NCI-H2196 (cell line): ENCODE measurements at regions not wholly inside any gene's neighbourhood (a gene's known extent, or its start where the extent isn't known, plus 50 kb on each side); places are given as distances from the start of the nearest gene placed in this dataset.

Experiments
- DNase-seq: peaks from one replicate; lab custom pipeline; 2025; ENCODE audit not compliant: unreplicated experiment; lab: John Stamatoyannopoulos, UW

DNA sequence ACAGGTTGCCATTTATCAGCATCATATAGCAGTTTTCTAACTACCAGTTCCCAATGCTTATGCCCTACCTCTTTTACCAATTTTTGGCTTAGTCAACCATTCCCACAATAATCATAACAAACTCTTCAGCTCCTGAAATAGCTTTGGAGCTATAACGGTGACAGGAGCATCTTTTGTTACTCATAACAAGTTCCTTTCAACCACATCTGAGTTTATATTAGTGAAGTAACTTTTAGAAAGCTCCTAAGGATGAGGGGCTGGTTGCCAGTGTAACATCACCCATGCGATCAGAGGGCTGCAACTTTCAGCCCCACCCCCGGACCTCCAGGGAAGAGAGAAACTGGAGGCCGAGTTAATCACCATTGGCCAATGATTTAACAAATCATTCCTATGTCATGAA is 495.3 kb upstream of the RASGRP1 start:
- no peak for DNase-seq

DNA sequence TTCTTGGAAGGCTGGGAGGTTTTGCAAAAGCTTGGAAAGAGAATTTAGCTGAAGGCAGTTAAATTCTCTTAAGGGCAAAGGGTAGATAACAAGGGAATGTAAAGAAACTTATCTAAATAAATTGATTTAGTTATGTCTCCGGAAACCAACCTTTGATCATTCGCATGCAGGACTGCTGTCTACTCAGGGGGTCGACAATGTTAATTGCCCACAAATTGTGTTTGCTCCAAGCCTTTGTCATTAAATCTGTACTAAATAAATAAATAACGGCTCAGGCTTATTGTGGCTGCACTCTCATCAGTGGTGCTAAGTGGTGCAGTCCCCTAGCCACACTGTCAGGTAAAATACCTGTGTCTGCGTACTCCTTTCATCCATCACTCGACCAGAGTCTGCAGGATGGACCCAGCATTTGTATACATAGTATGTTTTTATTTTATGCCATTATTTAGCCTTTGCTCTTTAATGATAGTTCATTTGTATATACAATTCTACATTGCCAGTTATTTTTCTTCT is 497.4 kb upstream of the RASGRP1 start:
- DNase-seq, result no peak

DNA sequence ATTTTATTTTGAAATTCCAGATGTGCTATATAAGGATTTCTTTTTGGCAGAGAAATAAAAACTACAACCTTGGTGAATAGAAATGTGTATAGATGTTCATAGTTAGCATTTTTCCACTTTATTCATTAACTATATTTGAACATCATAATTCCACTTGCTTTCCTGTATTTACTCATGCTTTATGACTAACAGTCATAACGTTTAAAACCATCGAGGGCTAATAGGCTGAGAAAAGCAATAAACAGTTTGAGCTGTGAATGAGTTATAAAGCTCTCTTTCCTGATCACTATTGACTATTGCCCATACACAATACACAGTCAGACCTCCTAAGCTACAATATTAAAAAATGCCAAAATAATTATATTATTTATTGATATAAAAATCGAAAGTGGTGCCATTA is 502.1 kb upstream of the RASGRP1 start:
- no peak for DNase-seq

DNA sequence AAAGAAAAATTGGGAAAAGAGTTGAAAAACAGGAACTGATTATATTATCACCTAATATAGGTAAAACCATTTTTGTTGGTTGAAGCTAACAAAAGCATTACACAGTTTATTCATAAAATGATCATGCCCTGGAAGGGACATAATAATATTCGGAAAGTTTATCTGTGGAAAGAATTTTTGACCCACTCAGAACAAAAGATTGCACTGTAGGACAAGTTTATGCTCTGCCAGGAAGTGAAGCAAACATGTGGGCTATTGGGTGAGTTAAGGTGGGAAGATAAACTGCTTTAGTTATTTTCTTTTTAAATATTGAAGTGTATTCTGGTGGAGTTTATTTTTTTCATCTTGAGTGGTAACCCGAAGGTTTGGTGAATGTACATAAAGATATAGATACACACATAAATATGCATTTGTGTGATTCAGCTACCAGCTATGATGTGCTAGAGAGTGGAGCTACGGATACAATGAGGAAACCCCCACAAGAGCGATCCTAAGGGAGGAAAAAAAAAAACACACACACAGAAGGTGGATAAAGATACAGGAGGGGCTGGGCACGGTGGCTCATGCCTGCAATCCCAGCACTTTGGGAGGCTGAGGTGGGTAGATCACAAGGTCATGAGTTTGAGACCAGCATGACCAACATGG is 506.4 kb upstream of the THBS1 start:
- no peak for DNase-seq

DNA sequence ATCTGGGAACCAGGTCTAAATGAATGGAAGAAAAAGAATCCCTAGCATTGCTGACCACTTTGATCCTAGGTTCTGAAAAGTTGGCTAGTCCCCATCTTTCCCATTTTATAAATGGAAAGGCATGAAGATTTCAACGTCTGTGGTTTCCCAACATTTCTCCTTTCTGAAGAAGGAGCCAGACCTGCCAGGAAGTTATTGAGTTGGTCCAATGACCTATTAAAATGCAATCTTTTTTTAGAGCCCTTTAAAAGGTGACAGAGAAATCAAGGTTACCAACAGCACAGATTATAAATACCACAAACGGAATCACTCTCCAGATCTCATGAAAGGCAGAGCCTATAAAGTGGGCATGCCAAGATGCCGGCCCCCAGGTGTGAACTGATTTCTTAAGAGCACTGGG is 505.6 kb upstream of the THBS1 start:
- DNase-seq, result no peak

DNA sequence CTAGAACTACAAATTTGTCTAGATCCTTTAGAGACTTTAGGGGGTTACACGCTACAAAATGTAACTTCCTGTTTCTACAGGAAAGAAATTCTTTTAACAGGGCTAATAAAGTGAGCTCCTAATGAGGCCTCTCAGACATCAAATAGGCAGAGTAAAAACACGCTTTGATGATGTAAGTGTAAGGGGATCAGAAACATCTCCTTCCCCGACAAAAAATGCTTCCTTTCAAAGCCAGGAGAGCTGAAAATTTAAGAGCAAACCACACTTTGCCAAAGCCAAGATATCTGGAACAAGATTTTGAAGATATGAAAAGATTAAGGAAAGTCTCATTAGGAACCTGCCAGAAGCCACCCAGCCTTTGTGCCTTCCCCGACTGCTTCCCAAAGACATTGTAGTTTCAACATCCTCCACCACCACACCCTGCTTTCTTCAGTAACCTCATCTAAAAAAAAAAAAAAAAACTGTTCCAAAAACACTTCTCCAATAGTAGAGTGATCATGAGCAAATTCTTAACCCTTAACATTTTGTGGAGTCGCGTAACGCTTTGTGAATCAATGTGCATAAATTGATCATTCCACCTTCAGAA is 505.0 kb upstream of the THBS1 start:
- DNase-seq, result no peak

DNA sequence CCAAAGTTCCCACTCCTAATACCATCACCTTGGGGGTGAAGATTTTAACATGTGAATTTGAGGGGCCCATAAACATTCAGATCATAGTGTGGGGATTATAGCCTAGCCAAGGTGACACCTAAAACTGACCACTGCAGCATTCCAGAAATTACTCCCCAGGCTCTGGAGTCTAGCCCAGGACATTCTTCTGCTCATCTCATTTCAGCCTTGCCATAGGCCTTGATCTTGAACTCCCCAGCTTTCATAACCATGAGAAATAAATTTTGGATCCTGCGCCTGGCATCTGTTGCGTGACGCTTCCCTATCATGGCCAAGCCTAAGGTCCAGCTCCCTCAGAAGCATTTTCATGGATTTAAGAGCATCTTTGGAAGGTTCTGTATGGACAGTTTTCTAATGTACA is 502.9 kb upstream of the THBS1 start:
- DNase-seq, result no peak

DNA sequence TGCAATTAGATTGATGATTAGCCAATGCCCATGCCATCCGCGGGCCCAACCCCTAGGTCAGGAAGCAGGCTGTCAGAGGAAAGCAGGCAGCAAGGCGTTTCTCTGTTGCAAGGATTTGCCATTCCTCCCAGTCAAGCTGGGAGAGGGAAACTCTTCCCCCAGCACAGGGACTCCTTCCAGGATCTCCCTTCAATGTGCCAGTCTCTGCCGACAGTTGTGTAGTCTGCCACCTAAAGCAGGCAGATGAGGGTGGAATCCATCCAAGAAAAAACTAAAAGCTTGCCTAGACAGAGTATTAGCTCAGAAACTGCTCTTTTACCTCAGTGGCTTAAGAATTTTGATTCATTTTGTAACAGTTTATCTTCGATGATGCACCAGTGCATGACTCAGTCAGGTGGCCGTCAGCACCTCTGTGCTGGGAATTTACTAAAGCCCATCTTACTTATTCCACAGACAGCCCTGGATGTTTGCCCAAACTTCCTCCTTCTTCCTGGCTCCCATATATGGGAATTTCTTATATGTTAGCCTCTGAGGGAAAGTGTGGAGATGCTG is 501.5 kb upstream of the THBS1 start:
- no peak for DNase-seq

DNA sequence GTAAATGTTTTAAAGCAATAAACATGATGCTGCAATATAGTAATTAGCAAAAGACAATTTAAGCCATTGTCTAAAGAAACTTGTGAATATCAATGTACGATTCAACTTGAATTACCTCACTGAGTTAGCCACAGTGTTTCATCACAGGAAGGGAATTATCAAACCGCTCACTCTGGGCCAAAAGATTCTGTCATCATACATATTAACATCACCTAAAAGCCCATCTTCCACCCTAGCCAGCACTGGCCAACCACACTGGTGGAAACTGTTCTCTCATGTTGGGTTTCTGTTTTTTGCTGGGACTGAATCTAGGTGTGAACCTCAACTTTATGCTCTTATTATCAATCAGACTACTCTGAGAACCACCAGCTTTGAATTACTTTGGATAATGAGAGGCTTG is 497.7 kb upstream of the THBS1 start:
- DNase-seq, result no peak

DNA sequence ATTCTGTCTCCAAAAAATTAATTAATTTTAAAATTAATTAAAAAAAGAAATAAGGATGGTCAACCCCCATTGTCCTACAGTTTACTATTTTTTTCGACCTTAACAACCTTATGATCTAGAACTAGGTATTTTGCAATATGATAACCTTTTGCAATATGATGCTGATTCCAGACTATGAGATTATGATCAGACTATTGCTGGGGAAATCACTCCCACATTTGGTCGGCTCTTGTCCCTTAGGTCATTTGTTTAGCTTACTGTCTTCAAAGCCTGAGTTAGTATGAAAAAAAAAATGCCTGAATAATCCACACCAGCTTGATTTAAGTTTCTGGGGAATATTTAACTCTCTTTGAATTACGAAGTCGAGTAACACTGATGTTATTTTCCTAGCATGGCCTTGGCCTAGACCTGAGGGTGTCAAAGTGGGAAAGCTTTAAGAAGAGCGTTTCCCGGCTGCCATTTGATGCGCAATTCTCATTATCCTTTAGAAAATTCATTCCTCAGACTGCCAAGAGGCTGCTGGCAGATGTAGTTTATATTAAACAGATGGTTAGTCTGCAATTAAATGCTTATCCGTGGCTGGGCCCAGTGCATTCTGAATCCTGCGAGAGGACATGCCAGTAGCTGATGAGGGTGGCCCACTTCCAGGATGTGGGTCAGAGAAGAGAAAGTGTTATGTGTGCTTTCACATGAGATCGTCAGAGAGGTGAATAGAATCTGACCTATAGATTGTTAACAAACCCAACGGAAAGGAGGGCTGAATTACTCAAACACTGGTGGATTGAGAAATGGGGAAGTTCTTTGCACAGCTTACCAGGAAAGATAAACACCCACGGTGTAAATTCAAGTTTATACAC is 496.0 kb upstream of the THBS1 start:
- no peak for DNase-seq

DNA sequence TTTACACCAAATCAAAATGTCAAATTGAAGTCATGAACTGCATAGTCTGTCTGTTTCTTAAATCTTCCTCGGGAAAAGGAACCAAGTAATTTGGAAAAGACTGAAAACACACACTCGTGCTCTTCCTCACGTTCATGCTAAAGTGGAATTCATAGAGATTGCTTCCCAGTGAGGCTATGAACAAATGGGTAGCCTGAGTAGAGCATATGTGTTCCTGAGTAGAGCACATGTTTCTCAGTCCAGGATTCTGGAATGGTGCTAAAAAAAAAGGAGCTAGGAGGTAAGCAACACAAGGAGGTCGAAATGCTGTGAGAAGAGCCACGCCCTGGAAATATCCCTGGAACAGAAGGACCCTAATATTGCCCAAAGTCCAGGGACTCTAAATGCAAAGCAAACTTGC is 494.2 kb upstream of the THBS1 start:
- DNase-seq, result no peak

DNA sequence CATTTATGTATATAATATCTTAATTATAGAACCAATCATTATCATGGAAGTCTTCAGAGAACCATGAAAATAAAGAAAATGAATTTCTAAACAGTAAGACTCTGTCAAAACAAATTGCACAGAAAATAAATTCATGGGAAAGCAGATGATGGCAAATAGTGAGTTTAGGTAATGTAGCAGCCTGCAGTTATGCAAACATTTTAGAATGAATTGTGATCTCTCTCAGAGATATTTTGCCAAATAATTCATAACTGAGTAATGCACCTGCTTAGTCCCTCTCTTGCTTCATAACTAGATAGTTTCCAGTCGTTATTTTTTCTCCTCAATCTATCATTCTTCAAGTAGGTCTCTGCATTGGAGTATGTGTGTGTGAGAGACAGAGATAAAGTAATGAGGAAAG is 492.7 kb upstream of the THBS1 start:
- no peak for DNase-seq

DNA sequence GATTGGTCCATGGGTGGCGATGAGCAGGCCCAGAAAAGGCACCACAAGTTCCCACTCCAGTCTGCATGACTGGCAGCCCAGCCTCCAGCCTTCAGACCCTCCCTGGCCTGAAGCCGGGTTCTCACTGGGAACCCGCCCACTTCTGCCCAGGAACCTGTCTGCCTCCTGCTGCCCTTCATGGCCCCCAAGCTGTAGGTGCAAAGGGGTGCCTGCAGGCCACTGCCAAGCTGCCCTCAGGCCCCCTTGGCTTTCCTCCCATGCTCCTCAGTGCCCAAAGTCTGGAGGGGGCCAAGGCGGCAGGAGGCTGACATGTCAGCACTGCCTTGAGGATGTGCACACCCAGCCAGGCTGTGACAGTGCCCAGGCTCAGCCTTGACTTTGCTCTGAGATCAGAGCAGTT is 488.5 kb upstream of the THBS1 start:
- DNase-seq, result no peak

DNA sequence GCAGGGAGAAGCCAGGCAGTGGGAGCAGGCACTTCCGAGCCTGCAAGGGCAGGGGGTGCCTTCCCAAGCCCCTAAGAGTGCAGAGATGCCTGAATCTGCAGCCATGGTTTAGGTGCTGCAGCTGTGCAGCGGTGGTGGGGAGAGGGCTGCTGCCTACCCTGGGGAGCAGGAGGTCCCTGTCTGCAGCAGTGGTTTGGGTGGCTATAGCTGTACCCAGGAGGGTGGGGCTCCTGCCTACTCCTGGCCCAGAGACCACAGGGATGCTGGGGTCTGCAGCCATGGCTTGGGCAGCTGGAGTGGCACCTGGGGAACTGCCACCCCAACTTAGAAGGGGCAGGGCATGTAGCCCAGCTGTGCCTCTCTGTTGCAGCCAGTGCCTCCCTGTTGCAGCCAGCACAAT is 488.1 kb upstream of the THBS1 start:
- DNase-seq, result no peak

DNA sequence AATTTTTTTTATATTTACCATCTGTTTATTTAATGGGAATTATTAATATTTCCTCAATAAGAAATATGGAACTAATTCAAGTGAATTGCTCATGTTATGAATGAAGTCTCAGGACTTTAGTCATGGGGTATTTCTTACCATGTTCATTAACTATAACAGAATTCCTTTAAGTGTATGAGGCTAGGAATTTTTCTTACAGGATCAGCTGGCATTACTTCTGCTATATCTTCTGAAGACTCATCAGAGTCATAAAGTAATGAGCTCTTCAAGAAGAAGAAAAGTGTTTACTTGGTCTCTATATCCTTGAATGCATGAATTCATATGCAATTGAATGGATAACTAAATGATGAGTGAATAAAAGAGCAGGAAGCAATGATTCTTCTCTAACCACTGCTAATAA is 486.8 kb upstream of the THBS1 start:
- DNase-seq, result no peak

DNA sequence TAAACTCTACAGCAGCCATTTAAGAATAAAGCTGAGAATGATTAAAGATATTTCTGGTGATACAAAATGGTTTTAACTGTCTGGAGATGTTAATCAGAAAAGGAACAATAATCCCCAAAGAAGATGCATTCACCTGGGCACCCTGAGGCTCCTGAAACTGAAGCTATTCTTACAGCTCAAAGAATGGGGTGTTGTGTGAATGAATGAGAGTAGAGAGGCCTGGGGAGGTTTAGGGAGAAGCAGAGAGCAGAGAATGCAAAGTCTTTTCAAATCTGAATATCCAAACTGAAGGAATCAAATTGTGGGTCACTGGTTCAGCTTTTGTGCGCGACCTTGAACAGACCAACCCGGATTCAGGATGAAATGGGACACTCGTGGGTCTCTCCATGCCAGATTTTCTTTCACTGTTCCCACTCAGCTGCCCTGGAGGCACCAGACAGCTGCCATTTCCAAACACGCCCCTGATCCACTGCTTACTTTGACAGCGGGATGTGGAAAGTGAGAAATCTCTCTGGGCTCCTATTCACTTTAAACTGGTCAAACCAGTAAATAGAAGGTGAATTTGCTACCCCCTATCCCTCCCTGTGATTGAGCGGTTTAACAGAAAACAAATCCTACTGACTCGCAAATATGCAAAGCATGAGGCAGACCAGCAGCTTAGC is 485.5 kb upstream of the THBS1 start:
- no peak for DNase-seq

DNA sequence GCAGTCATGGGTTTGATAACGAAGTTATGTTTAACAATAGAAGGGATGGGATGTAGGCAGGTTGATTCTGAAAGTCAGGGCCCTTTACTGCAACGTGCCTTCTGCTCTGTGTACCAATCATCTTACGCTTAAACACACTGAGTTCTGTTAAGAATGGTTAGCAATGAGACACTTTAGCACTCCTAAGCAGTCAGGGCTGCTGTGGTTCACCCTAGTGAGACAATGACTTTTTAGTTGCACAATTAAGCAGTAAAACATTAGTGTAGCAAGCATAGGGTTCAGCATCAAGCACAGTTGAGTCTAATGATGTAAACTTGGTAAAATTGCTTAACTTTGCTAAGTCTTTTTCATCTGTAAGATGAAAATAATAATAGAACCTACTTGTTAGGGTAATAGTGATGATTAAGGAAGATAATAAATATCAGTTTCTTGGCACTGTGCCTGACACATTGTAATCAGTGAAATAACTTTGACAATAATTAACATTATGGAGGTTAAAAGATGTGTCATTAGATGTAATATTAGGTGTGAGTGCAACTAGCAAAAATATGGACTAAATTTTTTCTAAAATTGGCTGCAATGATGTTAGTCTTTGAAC is 484.2 kb upstream of the THBS1 start:
- DNase-seq, result no peak

DNA sequence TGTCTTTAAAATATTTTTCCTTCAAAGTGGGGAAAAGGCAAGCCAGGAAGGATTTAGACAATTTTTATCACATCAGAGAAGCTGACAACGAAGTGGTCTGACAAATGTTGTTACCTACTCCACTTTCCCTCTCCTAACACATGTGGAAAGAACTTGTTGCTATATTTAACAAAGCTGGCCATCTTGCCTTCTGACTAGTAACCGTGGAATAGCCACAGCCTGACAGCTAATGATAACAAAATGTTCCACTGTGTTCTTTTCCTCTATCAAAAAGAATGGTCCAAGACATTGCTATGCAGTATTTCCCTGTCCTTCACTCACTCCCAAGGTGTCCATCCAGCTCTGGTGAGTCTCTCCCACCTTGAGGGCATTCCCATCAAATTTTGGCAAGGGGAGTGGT is 481.4 kb upstream of the THBS1 start:
- no peak for DNase-seq

DNA sequence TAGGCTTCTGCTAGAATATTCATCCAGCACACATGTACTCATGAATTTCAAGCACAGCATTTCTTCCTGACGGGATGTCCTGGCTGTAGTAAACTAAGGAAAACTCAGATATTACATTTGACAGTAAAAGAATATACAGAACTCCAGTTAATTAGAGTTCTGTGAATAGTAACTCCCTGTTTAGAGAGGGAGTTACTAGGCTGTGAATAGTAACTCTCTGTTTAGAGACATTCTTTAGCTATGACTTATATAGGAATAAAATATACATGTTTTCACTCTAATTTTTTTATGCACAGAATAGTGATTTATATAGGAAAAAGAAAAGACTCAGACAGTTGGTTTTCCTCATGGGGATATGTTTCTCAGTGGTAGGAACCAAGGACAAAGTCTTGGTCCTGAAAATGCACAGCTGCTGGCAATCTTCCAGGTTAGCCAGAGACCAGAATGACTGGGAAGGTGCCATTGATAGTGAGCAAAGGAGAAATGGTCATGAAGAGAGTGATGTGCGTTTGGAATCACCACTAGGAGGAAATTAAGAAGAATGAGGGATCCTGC is 480.7 kb upstream of the THBS1 start:
- no peak for DNase-seq

DNA sequence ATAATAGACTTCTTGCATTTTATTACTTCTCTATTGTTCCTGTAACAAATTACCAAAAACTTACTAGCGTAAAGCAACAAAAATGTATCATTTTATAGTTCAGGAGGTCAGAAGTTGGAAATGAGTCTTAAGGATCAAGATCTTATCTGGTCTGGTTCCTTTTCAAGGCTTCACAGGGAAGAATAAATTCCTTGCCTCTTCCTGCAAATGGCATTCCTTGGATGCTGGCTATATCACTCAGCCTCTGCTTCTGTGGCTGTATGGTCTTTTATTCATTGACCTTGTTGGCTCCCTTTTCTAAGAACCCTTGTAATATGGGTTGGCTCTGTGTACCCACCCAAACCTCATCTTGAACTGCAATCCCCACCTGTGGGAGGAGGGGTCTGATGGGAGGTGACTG is 478.4 kb upstream of the THBS1 start:
- no peak for DNase-seq

DNA sequence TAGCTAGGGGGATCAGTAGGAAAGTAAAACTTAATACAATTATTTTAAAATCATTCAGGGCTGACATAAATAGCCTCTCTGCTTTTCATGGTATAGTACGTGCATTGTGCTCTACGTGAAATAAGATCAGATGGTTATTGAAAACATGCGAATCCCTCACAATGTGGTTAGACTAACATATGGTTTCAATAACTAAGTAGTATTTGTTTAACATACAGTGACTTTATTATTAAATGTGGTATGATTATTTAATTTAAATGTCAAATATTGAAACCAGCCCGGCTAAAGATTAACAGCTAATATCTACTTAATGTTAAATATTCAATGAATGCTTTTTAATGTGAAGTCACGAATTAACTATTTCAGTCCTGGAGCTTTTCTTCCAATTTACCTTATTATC is 473.9 kb upstream of the THBS1 start:
- no peak for DNase-seq
